IMR-90 (cell line): ENCODE measurements at regions not wholly inside any gene's neighbourhood (a gene's known extent, or its start where the extent isn't known, plus 50 kb on each side); places are given as distances from the start of the nearest gene placed in this dataset.

Experiments
- ATAC-seq: fragments of 200-7000 bp; cut with Tn5 transposase; 2 replicates; pipeline ENCODE4 v1.9.1; 2020; ENCODE audit warnings: low read depth, mild to moderate bottlenecking, moderate library complexity
- BruUV-seq: library from RNA; stranded (reverse); fragments of 400-500 nt; replicated peaks from 2 replicates; lab custom pipeline; 2021; lab: Mats Ljungman, UMichigan
- CTCF ChIA-PET: fragments of 300-600 bp; formaldehyde crosslinking; extraction: SDS; loops from one replicate; lab custom pipeline; 2021; ENCODE audit warnings: antibody characterized with exemption; lab: Yijun Ruan, JAX
- POLR2A ChIA-PET: fragments of 300-600 bp; sonication (Branson Sonifier 250); formaldehyde crosslinking; loops from one replicate; lab custom pipeline; 2022; ENCODE audit warnings: antibody characterized with exemption; ENCODE audit not compliant: unreplicated experiment; lab: Charles Lee
- DNase-seq: peaks from one replicate; pipeline ENCODE4 v3.0.0; 2013
- H2AFZ ChIP-seq: replicated peaks from 2 replicates; pipeline ENCODE3; 2013; ENCODE audit warnings: low read length, mild to moderate bottlenecking; ENCODE audit not compliant: poor library complexity
- H2AK5ac ChIP-seq: 2 replicates; pipeline ENCODE4 v1.6.1; 2013; ENCODE audit warnings: low read depth, low read length, inconsistent platforms
- H2AK9ac ChIP-seq: replicated peaks from 2 replicates; pipeline ENCODE3; 2013; ENCODE audit warnings: mild to moderate bottlenecking, low read depth, low read length, moderate library complexity; ENCODE audit not compliant: poor library complexity
- H2BK120ac ChIP-seq: 2 replicates; pipeline ENCODE4 v1.6.1; 2013; ENCODE audit warnings: low read depth, low read length, inconsistent platforms
- H2BK15ac ChIP-seq: 3 replicates; pipeline ENCODE4 v1.6.1; 2013; ENCODE audit warnings: low read depth, low read length, inconsistent platforms
- H2BK20ac ChIP-seq: 2 replicates; pipeline ENCODE4 v1.6.1; 2013; ENCODE audit warnings: low read depth, mild to moderate bottlenecking, inconsistent platforms, low read length, moderate library complexity
- H2BK5ac ChIP-seq: 2 replicates; pipeline ENCODE4 v1.6.1; 2013; ENCODE audit warnings: mild to moderate bottlenecking, low read depth, low read length, inconsistent platforms; ENCODE audit not compliant: poor library complexity, severe bottlenecking
- H3K14ac ChIP-seq: replicated peaks from 2 replicates; pipeline ENCODE4 v1.6.1; 2013; ENCODE audit warnings: low read depth, low read length, inconsistent platforms
- H3K18ac ChIP-seq: 2 replicates; pipeline ENCODE4 v1.6.1; 2013; ENCODE audit warnings: low read depth, low read length, control low read depth
- H3K23ac ChIP-seq: 2 replicates; pipeline ENCODE4 v1.6.1; 2013; ENCODE audit warnings: low read depth, low read length, inconsistent platforms
- H3K27ac ChIP-seq: 2 replicates; pipeline ENCODE4 v1.5.1; 2013; ENCODE audit warnings: mild to moderate bottlenecking, control low read depth, low read length; ENCODE audit not compliant: insufficient read depth
- H3K27me3 ChIP-seq: 2 replicates; pipeline ENCODE4 v1.6.1; 2013; ENCODE audit warnings: low read length; ENCODE audit not compliant: control insufficient read depth, insufficient read depth
- H3K36me3 ChIP-seq: 2 replicates; pipeline ENCODE4 v1.6.1; 2013; ENCODE audit warnings: low read length, mixed read lengths; ENCODE audit not compliant: control insufficient read depth, insufficient read depth
- H3K4ac ChIP-seq: 2 replicates; pipeline ENCODE4 v1.6.1; 2013; ENCODE audit warnings: low read depth, low read length, inconsistent platforms
- H3K4me1 ChIP-seq: 2 replicates; pipeline ENCODE4 v1.6.1; 2013; ENCODE audit warnings: low read length, mixed read lengths; ENCODE audit not compliant: control insufficient read depth, insufficient read depth
- H3K4me2 ChIP-seq: 2 replicates; pipeline ENCODE4 v1.6.1; 2013; ENCODE audit warnings: low read depth, mild to moderate bottlenecking, control low read depth, low read length, moderate library complexity
- H3K4me3 ChIP-seq: 2 replicates; pipeline ENCODE4 v1.5.1; 2013; ENCODE audit warnings: low read depth, mild to moderate bottlenecking, control low read depth, low read length, moderate library complexity; ENCODE audit not compliant: insufficient read depth
- H3K56ac ChIP-seq: 2 replicates; pipeline ENCODE4 v1.6.1; 2013; ENCODE audit warnings: low read length, inconsistent platforms; ENCODE audit not compliant: insufficient read depth; ENCODE audit errors: extremely low read depth
- H3K79me1 ChIP-seq, 2 experiments: 2 replicates each; pipeline ENCODE4 v1.6.1; 2013; ENCODE audit warnings: low read length in 2 of 2, inconsistent platforms in 1 of 2, low read depth in 1 of 2
- H3K9ac ChIP-seq: 2 replicates; pipeline ENCODE4 v1.6.1; 2013; ENCODE audit warnings: low read depth, low read length, control low read depth
- H3K9me1 ChIP-seq: 2 replicates; pipeline ENCODE4 v1.6.1; 2013; ENCODE audit warnings: low read length, inconsistent platforms; ENCODE audit not compliant: insufficient read depth
- H3K9me3 ChIP-seq: 2 replicates; pipeline ENCODE4 v1.6.1; 2013; ENCODE audit warnings: low read length; ENCODE audit not compliant: control insufficient read depth, insufficient read depth
- H4K20me1 ChIP-seq: 2 replicates; pipeline ENCODE4 v1.6.1; 2013; ENCODE audit warnings: low read length, inconsistent platforms; ENCODE audit not compliant: insufficient read depth
- H4K5ac ChIP-seq: 2 replicates; pipeline ENCODE4 v1.6.1; 2013; ENCODE audit warnings: mild to moderate bottlenecking, low read depth, low read length, control low read depth
- H4K8ac ChIP-seq, 2 experiments: 2 replicates each; pipeline ENCODE4 v1.6.1; 2013; ENCODE audit warnings: low read depth in 2 of 2, low read length in 2 of 2, control low read depth in 1 of 2, inconsistent platforms in 1 of 2
- H4K91ac ChIP-seq: 2 replicates; pipeline ENCODE4 v1.6.1; 2013; ENCODE audit warnings: low read depth, low read length, inconsistent platforms; ENCODE audit not compliant: insufficient read depth
- MAFK ChIP-seq: IDR thresholded peaks from 2 replicates; pipeline ENCODE4 v1.6.1; 2012; ENCODE audit warnings: low read depth, low read length, improper control_type of control experiment
- MAZ ChIP-seq: IDR thresholded peaks from 2 replicates; pipeline ENCODE4 v1.6.1; 2012; ENCODE audit warnings: low read depth, mild to moderate bottlenecking, low read length, improper control_type of control experiment, moderate library complexity, borderline replicate concordance
- RCOR1 ChIP-seq: IDR thresholded peaks from 2 replicates; pipeline ENCODE4 v1.6.1; 2012; ENCODE audit warnings: mild to moderate bottlenecking, low read length, improper control_type of control experiment; ENCODE audit not compliant: insufficient replicate concordance
- WGBS, 2 experiments: methylation state at CpG; one replicate each; pipeline versions ENCODE4 v1.1.5 to v1.1.7; 2013; ENCODE audit warnings: missing lambda C conversion rate in 2 of 2; ENCODE audit not compliant: insufficient read length in 1 of 2; ENCODE audit errors: extremely low coverage in 2 of 2; 5-methylcytosine and 5-hydroxymethylcytosine counted together
- dilution Hi-C: fragments of 300-500 bp; cut with HindIII; formaldehyde crosslinking; loops from one replicate; pipeline ENCODE4 v1.14.3; 2018; ENCODE audit warnings: low sequenced_read_pairs; ENCODE audit not compliant: unreplicated experiment
- in situ Hi-C: fragments of 300-500 bp; cut with MboI; formaldehyde crosslinking; loops from 3 replicates; pipeline ENCODE4 v1.14.3; 2019; ENCODE audit warnings: low sequenced_read_pairs, inconsistent platforms, mixed read lengths
- intact Hi-C: fragments of 100-400 bp; cut with micrococcal nuclease; formaldehyde crosslinking; loops from 2 replicates; pipeline ENCODE4 v1.10.0; 2022

DNA sequence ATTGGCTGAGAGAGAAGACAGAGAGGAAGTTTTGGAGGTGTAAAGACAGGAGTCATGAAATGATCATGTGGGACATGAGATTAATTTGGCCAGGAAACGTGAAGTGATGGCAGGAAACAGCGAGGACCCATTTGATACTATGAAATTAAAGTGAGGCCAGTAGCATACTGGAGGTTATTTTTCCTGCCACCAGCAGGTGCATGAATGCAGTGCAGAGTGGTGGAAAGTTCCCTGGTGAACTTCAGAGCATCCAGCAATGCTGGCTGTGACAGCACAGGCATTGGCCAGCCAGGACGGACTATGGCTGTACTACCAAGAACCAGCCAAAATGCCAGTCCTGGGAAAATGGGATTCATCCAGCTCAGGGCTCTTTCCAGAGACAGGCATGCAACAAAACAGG lies 152.2 kb downstream of the SYK start:
- H4K20me1 ChIP-seq = no peaks in the 10 kb centered on the region
- dilution Hi-C loops = no loop called here
- peaks cover 2% of the 10 kb centered on the region; the same call in 1 of the 2 replicates for H3K9me3 ChIP-seq
- no peaks in the 10 kb centered on the region for H3K27me3 ChIP-seq
- TF ChIP-seq MAZ (no peak), RCOR1 (no peak), MAFK (no peak)
- no peak overlapping the region for H3K27ac ChIP-seq
- H3K23ac ChIP-seq = no peak overlapping the region
- POLR2A ChIA-PET = no interaction called here
- CTCF ChIA-PET = no interaction called here
- no peak overlapping the region for H3K56ac ChIP-seq
- peaks cover 13% of the 10 kb centered on the region for H3K4me1 ChIP-seq
- H2AFZ ChIP-seq = no peak overlapping the region
- DNase-seq (no peak), ATAC-seq (no peak)
- H3K4me2 ChIP-seq = no peak overlapping the region
- in situ Hi-C loops = no loop called here
- H3K4me3 ChIP-seq = no peak overlapping the region
- H2AK5ac ChIP-seq = no peak overlapping the region
- peaks cover 16% of the 10 kb centered on the region for H3K9me1 ChIP-seq
- H2BK120ac ChIP-seq = no peak overlapping the region
- no peak overlapping the region for H2BK20ac ChIP-seq
- no peak overlapping the region for H2BK15ac ChIP-seq
- H4K5ac ChIP-seq = no peak overlapping the region
- no peak overlapping the region; the same call in 1 of the 2 replicates for H3K4ac ChIP-seq
- H3K36me3 ChIP-seq = no peaks in the 10 kb centered on the region
- intact Hi-C loops = no loop called here
- no peak overlapping the region for H3K9ac ChIP-seq
- H3K79me1 ChIP-seq = no peaks in the 10 kb centered on the region
- no peak overlapping the region for H2AK9ac ChIP-seq
- WGBS, 2 experiments = 100% methylated on average over 1 of the region's 3 CpGs; no CpG with 5 or more reads in 1 of the 2 experiments
- no peak overlapping the region for H3K14ac ChIP-seq
- no peak overlapping the region for H3K18ac ChIP-seq
- H2BK5ac ChIP-seq = no peak overlapping the region
- BruUV-seq = no TSS peak
- no peak overlapping the region for H4K91ac ChIP-seq
- H4K8ac ChIP-seq = no peak overlapping the region
